Activated T-helper 17 cell treated with anti-CD3 and anti-CD28 coated beads, Interleukin-2, amount 50 U/mL, for 72 hours (primary cell): ENCODE measurements at regions not wholly inside any gene's neighbourhood (a gene's known extent, or its start where the extent isn't known, plus 50 kb on each side); places are given as distances from the start of the nearest gene placed in this dataset.
A peak's percentile ranks its signal among the peaks of the same experiment; 100 is the strongest.

Experiments used
- ATAC-seq: fragments of 150-1000 bp; cut with Tn5 transposase; replicated peaks from 2 replicates; pipeline ENCODE4 v1.10.0; 2021; ENCODE audit warnings: mild to moderate bottlenecking, moderate library complexity
- H3K27ac Mint-ChIP-seq: one replicate; pipeline ENCODE4 v1.8.0; 2022; ENCODE audit warnings: mixed read lengths
- H3K27me3 Mint-ChIP-seq: one replicate; pipeline ENCODE4 v1.8.0; 2022; ENCODE audit warnings: mixed read lengths
- H3K36me3 Mint-ChIP-seq: one replicate; pipeline ENCODE4 v1.8.0; 2022; ENCODE audit warnings: low read depth, mild to moderate bottlenecking, mixed read lengths
- H3K4me1 Mint-ChIP-seq: one replicate; pipeline ENCODE4 v1.8.0; 2022; ENCODE audit warnings: mixed read lengths
- H3K4me3 Mint-ChIP-seq: one replicate; pipeline ENCODE4 v1.8.0; 2022; ENCODE audit warnings: mild to moderate bottlenecking, mixed read lengths
- H3K9me3 Mint-ChIP-seq: one replicate; pipeline ENCODE4 v1.8.0; 2022; ENCODE audit warnings: mixed read lengths

DNA sequence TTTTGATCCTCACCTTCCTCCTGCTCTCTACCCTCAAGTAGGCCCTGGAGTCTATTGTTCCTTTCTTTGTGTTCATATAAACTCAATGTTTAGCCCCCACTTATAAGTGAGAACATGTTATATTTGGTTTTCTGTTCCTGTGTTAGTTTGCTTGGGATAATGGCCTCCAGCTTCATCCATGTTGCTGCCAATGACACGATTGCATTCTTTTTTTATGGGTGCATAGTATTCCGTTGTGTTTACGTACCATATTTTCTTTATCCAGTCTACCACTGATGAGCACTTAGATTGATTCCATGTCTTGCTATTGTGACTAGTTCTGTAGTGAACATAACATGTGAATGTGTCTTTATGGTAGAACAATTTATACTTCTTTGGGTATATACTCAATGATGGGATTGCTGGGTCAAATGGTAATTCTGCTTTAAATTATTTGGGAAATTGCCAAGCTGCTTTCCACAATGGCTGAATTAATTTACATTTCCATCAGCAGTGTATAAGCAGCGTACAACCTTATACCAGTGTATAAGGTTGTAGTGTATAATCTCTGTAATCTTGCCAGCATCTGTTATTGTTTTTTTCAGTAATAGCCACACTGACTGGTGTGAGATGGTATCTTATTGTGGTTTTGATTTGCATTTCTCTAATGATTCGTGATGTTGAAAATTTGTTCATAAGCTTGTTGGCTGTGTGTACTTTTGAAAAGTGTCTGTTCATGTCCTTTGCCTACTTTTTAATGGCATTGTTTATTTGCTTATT, 288.9 kb downstream of the KCNRG start:
- no peak overlapping the region for H3K4me3 Mint-ChIP-seq
- H3K27ac Mint-ChIP-seq, result no peak overlapping the region
- H3K36me3 Mint-ChIP-seq, result no peaks in the 10 kb centered on the region
- no peaks in the 10 kb centered on the region for H3K27me3 Mint-ChIP-seq
- H3K9me3 Mint-ChIP-seq, result no peaks in the 10 kb centered on the region
- no peak for ATAC-seq
- peaks cover 1% of the 10 kb centered on the region for H3K4me1 Mint-ChIP-seq

DNA sequence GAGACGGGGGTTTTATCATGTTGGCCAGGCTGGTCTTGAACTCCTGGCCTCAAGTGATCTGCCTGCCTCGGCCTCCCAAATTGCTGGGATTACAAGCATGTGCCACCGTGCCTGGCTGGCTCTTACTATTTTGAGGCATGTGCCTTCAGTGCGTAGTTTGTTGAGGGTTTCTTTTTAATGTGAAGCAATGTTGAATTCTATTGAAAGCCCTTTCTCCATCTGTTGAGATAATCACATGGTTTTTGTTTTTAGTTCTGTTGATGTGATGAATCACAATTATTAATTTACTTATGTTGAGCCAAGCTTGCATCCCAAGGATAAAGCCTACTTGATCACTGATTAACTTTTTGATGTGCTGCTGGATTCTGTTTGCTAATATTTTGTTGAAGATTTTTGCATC, 290.9 kb downstream of the KCNRG start:
- Mint-ChIP-seq H3K27ac (no peak overlapping the region), H3K27me3 (no peaks in the 10 kb centered on the region), H3K4me3 (no peak overlapping the region), H3K9me3 (no peaks in the 10 kb centered on the region), H3K36me3 (no peaks in the 10 kb centered on the region), H3K4me1 (peaks cover 10% of the 10 kb centered on the region)
- no peak for ATAC-seq

DNA sequence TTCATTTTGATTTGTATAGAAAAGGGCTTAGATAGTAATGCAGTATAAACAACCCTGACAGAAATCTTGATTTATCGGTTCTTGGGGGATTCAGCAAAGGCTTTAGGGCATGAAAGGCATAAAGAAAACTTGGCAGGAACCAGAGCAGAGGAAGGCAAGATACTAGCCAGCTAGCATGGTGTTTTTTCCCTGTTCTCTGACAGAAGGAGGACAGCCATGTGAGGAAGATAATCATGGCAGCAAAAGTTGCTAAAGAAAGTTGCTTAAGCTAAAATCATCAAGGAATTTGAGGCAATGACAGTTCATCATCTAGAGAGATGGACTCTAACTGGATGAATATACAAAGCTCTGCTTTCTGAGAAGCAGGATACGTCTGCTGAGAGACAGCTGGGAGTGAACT, 294.1 kb downstream of the KCNRG start:
- Mint-ChIP-seq H3K4me3 (peak overlapping the region; percentile 61), H3K9me3 (no peaks in the 10 kb centered on the region), H3K27ac (peak overlapping the region; percentile 30), H3K4me1 (peaks cover 10% of the 10 kb centered on the region), H3K27me3 (no peaks in the 10 kb centered on the region), H3K36me3 (no peaks in the 10 kb centered on the region)
- ATAC-seq, result no peak

DNA sequence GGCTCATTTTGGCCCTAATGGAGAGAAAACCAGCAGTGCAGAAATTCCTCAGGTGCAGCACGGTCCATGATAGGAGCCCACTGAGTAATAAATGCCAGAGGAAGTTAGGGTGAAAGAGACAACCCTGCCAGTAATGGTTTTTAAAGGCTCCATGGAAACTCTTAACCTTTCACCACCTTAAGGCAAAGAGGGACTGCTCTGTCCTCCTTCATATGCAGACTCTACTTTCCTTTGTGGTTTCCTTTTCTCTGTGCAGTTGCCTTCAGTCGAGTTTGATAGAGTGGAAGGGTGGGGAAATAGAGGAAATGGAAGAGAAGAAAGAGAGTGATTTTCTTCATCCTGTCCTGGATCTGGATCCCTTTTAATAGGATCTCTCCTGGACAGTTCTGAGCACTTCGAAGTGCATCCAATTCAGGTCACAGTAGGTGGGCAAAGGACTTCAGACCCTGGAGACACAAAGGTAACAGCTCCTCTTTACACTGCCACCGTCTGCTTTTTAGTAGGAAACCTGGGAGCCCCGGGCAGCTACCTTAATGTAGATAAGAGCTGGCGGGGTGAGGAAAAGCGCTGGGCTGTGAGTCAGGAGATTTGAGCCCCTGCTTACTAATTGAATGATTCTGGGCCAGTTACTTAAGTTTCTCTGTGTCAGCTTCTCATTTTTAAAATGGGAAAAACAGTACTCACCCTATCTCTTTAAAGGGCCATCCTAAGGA, 294.8 kb downstream of the KCNRG start:
- Mint-ChIP-seq H3K27me3 (no peaks in the 10 kb centered on the region), H3K27ac (peak overlapping the region; percentile 65), H3K9me3 (no peaks in the 10 kb centered on the region), H3K4me1 (peaks cover 10% of the 10 kb centered on the region), H3K36me3 (no peaks in the 10 kb centered on the region), H3K4me3 (peak overlapping the region; percentile 61)
- peak; percentile 94 for ATAC-seq

DNA sequence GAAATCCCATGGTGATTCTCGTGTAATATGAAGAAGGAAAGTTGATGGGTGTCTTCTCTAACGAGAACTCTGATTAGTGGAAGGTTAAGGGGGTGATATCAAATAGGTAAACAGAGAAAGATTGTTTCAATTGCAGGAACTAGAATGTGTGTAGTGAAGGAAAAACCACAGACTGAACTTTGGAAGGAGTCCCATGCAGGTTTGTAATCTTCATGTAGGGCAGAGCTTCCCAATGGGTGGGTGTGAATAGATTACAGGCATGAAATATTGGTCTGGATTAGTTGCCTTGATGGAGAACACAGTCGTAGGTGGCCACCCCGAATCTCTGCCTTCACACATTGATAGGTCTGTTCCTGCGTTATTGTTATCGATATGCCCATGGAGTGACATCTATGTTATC, 295.5 kb downstream of the KCNRG start:
- Mint-ChIP-seq H3K36me3 (no peaks in the 10 kb centered on the region), H3K4me1 (peaks cover 10% of the 10 kb centered on the region), H3K27ac (no peak overlapping the region), H3K27me3 (no peaks in the 10 kb centered on the region), H3K9me3 (no peaks in the 10 kb centered on the region), H3K4me3 (no peak overlapping the region)
- no peak for ATAC-seq

DNA sequence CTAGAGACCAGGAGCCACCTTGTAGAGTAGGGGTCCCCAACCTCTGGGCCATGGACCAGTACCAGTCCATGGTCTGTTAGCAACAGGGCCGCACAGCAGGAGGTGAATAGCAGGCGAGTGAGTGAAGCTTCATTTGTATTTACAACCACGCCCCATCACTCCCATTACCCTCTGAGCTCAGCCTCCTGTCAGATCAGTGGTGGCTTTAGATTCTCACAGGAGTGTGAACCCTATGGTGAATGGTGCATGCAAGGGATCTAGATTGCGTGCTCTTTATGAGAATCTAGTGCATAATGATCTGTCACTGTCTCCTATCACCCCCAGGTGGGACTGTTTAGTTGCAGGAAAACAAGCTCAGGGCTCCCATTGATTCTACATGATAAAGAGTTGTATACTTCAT, 303.6 kb downstream of the KCNRG start:
- H3K9me3 Mint-ChIP-seq, result no peaks in the 10 kb centered on the region
- ATAC-seq, result peak; percentile 17

DNA sequence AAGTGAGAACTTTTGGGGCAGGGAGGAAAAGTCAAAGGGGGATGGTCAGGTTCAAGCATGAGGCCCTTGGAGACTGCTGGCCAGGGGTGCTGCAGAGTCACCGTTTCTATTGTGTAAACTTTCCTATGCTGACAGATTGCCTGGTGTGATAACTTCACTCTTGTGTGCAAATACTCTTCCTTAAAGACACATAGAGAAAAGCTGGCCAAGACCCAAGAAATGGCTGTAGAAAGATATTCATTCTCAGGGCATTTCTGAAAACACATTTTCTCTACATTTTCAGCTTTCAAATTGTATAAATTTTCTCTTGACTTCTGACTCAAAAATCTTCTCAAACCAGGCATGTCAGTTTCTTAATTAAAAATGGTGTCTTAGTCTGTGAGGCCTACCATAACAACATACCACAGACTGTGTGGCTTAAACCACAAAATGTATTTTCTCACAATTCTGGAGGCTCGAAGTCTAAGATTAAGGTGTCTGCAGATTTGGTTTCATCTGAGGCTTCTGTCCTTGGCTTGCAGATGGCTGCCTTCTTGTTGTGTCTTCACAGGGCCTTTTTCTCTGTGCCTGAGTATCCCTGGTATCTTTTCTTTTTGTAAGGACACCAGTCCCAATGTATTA, 304.5 kb downstream of the KCNRG start:
- peaks cover under 1% of the 10 kb centered on the region for H3K9me3 Mint-ChIP-seq
- no peak overlapping the region for H3K27ac Mint-ChIP-seq
- ATAC-seq, result peak; percentile 58
- H3K4me1 Mint-ChIP-seq, result peaks cover 23% of the 10 kb centered on the region
- peak overlapping the region; percentile 12 for H3K4me3 Mint-ChIP-seq
- H3K27me3 Mint-ChIP-seq, result no peaks in the 10 kb centered on the region
- H3K36me3 Mint-ChIP-seq, result no peaks in the 10 kb centered on the region

More for the DNA sequence above, 303.6 kb downstream of the KCNRG start:
- Mint-ChIP-seq H3K36me3 (no peaks in the 10 kb centered on the region), H3K4me3 (no peak overlapping the region), H3K27ac (no peak overlapping the region), H3K4me1 (peaks cover 17% of the 10 kb centered on the region), H3K27me3 (no peaks in the 10 kb centered on the region)

DNA sequence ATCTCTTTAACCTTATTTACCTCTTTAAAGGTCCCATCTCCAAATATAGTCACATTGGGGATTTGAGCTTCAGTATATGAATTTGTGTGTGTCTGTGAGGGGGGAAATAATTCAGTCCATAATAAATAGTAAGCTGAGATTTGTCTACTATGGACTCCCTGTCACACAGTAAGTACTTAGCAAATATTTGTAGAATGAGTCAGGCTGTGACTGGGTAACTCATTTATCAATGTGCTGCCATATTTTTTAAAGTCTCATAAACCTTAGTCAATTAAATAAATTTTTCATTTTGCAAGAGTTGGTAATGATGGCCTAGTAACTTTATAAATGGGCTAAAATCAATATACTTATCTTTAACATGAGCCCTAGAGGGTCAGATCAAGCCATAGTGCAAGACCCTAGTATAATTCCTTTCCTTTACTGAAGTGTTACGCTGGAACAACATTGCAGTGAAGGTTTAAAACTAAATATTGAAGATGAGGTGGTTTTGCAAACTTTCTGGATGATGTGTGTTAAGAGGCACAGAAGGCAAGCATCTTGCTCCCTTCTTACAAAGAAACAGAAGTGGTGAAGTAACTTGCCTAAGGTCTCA, 305.1 kb downstream of the KCNRG start:
- Mint-ChIP-seq H3K9me3 (peaks cover 4% of the 10 kb centered on the region), H3K27me3 (no peaks in the 10 kb centered on the region), H3K27ac (no peak overlapping the region), H3K36me3 (no peaks in the 10 kb centered on the region), H3K4me1 (peaks cover 26% of the 10 kb centered on the region), H3K4me3 (peak overlapping the region; percentile 12)
- ATAC-seq, result peak; percentile 39

DNA sequence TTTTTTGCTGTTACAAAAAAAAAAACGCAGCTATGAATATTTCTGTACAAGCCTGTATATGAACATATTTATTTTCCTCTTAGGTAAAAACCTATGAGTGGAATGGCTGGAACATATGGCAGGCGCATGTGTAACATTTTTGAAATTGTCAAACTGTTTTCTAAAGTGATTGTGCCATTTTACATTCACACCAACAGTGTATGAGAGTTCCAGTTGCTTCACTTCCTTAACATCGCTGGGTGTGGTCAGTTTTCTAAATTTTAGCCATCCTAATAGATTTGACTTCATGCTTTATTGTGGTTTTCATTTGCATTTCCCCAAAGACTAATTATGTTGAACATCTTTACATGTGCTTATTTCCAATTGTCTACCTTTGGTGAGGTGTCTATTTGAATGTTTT, 306.8 kb downstream of the KCNRG start:
- Mint-ChIP-seq H3K4me1 (peaks cover 26% of the 10 kb centered on the region), H3K4me3 (no peak overlapping the region)
- ATAC-seq, result no peak

DNA sequence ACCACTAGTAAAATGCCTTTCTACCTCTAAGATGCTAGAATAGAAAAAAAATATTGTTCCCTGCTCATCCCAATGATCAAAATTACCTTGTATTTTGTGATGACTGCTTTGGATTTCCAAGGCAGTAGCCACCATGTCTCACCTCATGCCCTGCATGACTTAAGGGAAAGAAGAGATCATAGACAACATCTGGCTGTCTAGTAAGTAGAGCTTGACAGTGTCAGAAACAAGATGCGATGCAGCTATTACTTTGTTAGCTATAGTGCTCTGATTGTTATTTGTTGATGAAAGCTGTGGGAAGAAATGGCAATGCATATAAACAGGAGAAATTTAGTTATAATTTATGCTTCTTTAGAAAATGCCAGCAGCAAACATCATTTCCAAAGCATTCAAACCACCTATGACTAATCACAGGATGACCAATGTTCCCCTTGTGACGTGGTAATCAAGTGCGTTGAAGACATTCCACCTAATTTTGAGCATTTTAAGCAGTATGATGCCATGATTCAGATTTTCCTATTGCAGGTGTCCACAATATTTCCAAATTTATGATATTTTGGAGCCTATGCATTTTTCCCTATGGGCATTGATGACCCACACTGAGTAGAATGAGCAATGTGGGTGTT, 308.3 kb downstream of the KCNRG start:
- peak overlapping the region; percentile 25 for H3K27ac Mint-ChIP-seq
- ATAC-seq, result peak; percentile 75
- H3K4me3 Mint-ChIP-seq, result no peak overlapping the region
- H3K27me3 Mint-ChIP-seq, result no peaks in the 10 kb centered on the region
- H3K4me1 Mint-ChIP-seq, result peaks cover 26% of the 10 kb centered on the region
- no peaks in the 10 kb centered on the region for H3K36me3 Mint-ChIP-seq
- H3K9me3 Mint-ChIP-seq, result peaks cover 4% of the 10 kb centered on the region

More for the DNA sequence above, 306.8 kb downstream of the KCNRG start:
- no peaks in the 10 kb centered on the region for H3K36me3 Mint-ChIP-seq
- no peak overlapping the region for H3K27ac Mint-ChIP-seq
- H3K27me3 Mint-ChIP-seq, result no peaks in the 10 kb centered on the region
- H3K9me3 Mint-ChIP-seq, result peaks cover 4% of the 10 kb centered on the region

DNA sequence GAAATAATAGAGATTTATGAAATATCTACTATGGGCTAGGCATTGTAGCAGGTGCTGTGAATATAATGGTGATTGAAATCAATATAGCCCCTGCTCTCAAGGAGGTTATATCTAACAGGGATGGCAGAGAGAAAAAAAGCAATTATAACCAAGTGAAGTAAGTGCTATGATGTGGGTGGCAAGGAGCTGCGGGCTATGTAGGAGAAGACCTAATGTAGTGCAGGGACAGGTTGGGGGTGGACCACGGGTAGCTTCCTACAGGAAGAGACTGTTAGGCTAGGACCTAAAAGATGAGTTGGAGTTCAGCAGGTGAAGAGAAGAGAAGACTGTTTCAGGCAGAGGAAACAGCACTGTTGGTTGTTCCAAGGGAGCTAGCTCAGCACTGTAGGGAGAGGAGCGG, 311.0 kb downstream of the KCNRG start:
- no peaks in the 10 kb centered on the region for H3K27me3 Mint-ChIP-seq
- no peak for ATAC-seq
- H3K36me3 Mint-ChIP-seq, result no peaks in the 10 kb centered on the region
- peaks cover 9% of the 10 kb centered on the region for H3K4me1 Mint-ChIP-seq
- peaks cover 4% of the 10 kb centered on the region for H3K9me3 Mint-ChIP-seq
- H3K27ac Mint-ChIP-seq, result no peak overlapping the region
- H3K4me3 Mint-ChIP-seq, result no peak overlapping the region

DNA sequence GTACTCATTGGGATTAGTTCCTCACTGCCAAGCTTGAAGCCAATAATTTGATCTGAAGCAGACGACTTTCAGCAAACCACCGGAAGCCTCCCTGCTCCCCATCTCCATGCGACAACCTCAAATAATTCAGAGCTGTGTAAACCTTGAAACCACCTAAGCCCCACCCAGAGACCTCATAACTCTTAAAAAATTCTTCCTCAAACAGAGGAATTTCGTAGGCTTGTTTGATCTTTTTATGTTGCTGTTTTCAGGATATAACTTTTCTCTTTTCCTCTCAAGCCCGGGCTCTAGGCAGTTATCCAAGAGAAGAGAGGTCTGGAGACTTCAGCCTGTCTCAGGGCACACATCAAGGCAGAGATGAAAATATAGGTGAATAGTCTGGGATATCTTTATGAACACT, 311.6 kb downstream of the KCNRG start:
- ATAC-seq, result no peak
- Mint-ChIP-seq H3K27me3 (no peaks in the 10 kb centered on the region), H3K4me1 (peaks cover 9% of the 10 kb centered on the region), H3K9me3 (peaks cover 4% of the 10 kb centered on the region), H3K4me3 (no peak overlapping the region), H3K36me3 (no peaks in the 10 kb centered on the region), H3K27ac (no peak overlapping the region)

DNA sequence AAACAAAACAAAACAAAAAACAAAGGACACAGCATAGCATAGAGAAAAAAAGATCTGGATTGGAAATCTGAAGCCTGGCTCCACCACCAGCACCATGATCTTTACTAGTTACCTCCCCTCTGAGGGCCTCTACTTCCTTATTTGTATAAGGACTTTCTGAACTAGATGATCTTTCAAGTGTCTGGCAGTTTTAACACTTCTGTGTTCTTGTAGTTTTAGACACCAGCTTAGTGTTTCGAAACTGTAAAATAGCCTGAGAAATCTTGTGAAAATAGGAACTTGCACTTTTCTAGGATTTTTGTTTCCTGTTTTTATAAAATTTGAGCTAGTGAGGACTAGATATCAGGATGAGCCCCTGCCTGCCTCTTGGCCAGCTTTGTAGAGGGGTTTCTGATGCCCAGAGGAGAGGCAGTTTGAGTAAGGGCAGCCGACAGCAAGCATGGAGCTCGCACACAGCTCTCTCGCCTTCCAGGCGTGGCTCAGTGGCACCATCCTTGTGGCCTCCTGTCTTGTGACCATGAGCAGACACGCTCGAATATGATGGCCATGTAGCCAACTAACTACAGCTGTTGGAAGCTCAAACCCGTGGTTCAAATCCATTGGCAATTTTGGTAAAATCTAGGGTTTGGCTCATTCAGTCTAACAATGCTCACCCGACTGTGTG, 319.0 kb downstream of the KCNRG start:
- H3K27ac Mint-ChIP-seq, result no peak overlapping the region
- H3K9me3 Mint-ChIP-seq, result no peaks in the 10 kb centered on the region
- H3K27me3 Mint-ChIP-seq, result no peaks in the 10 kb centered on the region
- H3K4me1 Mint-ChIP-seq, result no peaks in the 10 kb centered on the region
- H3K36me3 Mint-ChIP-seq, result no peaks in the 10 kb centered on the region
- ATAC-seq, result no peak
- no peak overlapping the region for H3K4me3 Mint-ChIP-seq

DNA sequence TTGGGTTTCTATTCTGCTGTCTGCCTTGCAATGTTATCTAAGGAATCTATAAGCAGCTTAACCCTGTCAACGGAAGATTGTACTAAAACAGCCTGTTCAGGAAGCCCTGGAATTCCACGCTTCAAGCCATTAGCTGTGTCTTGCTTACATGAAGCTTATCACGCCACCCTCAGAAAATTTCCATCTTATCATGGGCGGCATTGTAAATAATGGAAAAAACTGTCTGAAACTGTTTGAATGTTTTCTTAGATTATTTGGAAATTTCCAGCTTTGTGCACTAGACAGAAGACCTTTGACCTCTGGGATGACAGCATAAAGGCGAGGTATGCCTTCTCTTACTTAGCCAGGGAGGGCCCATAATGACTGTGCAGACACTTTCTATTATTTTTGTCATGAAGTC, 319.7 kb downstream of the KCNRG start:
- no peak overlapping the region for H3K4me3 Mint-ChIP-seq
- no peaks in the 10 kb centered on the region for H3K9me3 Mint-ChIP-seq
- H3K4me1 Mint-ChIP-seq, result no peaks in the 10 kb centered on the region
- H3K36me3 Mint-ChIP-seq, result no peaks in the 10 kb centered on the region
- ATAC-seq, result no peak
- no peak overlapping the region for H3K27ac Mint-ChIP-seq
- no peaks in the 10 kb centered on the region for H3K27me3 Mint-ChIP-seq
